Stimulated activated naive CD4-positive, alpha-beta T cell treated with Interleukin-2 at 50 U/mL for 16 hours (primary cell): ENCODE measurements at regions not wholly inside any gene's neighbourhood (a gene's known extent, or its start where the extent isn't known, plus 50 kb on each side); places are given as distances from the start of the nearest gene placed in this dataset.

ENCODE experiments used
- DNase-seq: peaks from one replicate; lab custom pipeline; 2025; lab: John Stamatoyannopoulos, UW

DNA sequence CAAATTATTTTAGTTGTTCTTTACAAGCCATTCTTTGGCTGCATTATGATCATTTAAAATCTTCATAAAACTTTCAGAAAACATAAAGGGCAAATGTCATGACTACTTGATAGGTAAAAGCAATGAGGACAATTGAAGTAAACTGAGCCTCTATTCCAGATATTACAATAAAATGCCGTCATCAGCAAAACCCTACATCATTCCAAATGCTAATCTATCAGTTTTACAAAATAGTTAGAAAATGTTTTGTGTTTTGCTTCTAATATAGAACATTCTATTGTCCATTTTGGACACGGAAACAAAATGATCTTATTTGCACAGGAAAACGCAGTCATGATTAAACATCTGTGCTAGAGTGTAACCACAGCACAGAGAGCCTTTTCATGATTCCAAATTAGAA is 1330.6 kb upstream of the ADGRL3 start:
- no peak for DNase-seq

- DNase-seq, result no peak
Observed at GRCh38 chr4:59881632-59882031, 1318.5 kb upstream of the ADGRL3 start.

DNA sequence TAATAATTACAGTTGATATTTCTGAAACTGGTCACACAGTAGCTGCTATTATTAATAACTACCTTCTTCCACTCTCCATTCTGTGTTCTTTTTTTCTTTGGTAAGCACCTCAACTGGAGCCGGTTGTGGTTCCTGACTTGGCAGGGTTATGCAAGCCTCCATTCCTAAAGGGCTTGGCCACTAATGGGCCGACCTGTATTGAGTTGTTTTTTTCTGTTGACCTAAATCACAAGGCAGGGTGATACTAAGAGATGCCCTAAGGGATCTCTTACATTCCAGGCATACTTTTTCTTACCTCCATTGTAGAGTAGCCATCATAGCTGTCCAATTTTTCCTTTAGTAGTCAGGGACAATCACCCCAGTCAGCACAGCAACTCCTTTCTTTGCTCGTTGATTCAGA is 1295.8 kb upstream of the ADGRL3 start:
- no peak for DNase-seq

- no peak for DNase-seq
Observed at GRCh38 chr4:59920416-59920815, 1279.7 kb upstream of the ADGRL3 start.

GRCh38 chr4:59925290-59925689 is 1274.8 kb upstream of the ADGRL3 start:
- no peak for DNase-seq

GRCh38 chr4:59936566-59936965 is 1263.6 kb upstream of the ADGRL3 start:
- DNase-seq, result no peak

DNA sequence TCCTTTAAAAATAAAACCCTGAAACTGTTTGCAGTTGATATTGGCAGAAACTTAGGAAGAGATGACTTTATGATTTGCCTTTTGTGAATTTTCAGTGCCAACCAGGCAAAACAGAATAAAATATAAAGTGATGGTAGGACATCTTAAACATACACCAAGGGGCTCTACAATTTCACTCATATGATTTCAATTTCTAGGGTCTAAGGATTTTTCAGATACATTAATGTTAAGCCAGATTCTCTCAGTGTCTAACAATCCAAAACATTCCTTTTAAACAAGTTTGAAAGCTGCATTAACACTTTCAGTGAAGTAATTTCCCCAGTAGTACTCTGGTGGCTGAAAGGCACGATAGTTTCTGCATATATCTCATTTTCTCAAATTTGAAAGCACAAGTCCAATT is 1262.0 kb upstream of the ADGRL3 start:
- DNase-seq, result no peak

GRCh38 chr4:59945277-59945676 is 1254.8 kb upstream of the ADGRL3 start:
- no peak for DNase-seq

DNA sequence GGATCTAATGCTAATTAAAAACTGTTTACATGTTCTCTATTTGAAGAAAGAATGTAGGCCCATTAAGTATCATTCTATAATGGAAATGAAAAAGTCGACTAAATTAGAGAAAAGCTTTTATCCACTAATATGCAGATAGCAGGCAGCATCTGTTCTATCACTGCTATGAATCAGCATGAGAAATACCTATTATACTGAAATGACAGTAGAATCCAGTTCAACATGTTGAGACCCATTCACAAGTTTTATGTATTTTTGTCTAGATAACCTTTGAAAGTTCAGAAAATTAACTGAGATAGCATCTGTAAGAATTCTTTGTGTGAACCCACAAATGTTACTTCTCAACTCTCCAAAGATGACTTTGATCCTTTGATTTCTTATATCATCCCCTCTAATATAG is 1254.4 kb upstream of the ADGRL3 start:
- no peak for DNase-seq

DNA sequence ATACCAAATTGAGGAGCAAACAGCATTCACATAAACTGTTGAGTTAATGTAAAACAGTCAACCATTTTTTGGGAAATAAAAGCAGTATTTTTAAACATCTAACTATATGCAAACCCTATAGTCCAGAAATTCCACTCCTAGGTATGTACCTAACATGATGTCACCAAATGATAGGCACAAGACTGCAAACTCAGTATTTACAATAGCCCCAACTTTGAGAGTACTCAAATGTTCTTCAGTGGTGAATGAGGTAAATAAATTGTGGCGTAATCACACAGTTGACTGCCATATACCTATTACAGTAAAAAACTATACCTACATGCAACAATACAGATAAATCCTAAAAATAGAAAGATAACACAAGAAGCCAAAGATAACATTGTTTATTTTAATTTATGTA is 1243.8 kb upstream of the ADGRL3 start:
- no peak for DNase-seq

- no peak for DNase-seq
Observed at GRCh38 chr4:59960143-59960542, 1240.0 kb upstream of the ADGRL3 start.

DNA sequence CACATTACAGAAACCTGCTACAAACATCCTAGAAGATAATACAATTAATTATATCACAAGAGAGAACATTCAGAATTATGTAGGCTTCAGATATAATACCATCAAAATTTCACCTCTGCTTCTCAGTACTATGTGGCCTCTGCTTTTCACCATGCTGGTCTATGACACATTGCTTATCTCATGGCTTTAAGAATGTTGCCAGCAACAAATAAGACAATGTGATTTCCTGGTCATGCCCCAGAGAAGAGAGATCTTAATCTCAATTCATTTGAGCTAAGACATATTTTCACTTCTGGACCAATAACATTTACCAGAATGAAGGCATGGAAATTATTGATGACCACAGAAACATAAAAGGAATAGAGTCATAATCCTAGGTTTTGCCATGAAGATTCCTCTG is 1233.4 kb upstream of the ADGRL3 start:
- DNase-seq, result no peak

- DNase-seq, result no peak
Observed at GRCh38 chr4:59968796-59969195, 1231.3 kb upstream of the ADGRL3 start.

GRCh38 chr4:59969909-59970308 is 1230.2 kb upstream of the ADGRL3 start:
- DNase-seq, result no peak

GRCh38 chr4:59971952-59972351 is 1228.2 kb upstream of the ADGRL3 start:
- no peak for DNase-seq

DNA sequence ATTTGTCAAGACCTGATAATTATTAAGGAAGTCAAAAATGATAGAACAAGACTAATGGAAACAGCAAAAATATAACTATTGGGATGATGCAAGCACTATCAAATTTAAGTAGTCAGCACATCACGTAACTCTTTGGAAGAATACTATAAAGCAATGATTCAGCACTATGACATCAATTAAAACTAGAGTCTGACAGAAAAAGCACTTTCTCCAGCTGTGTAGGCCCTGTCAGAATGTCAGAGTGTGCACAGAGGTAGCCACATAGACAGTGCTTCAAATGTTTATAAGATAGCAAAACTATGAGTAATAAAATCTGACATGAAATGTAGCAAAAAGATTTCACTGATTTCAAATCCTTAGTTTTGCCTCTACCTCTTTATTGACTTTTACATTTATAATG is 1226.6 kb upstream of the ADGRL3 start:
- DNase-seq, result no peak

DNA sequence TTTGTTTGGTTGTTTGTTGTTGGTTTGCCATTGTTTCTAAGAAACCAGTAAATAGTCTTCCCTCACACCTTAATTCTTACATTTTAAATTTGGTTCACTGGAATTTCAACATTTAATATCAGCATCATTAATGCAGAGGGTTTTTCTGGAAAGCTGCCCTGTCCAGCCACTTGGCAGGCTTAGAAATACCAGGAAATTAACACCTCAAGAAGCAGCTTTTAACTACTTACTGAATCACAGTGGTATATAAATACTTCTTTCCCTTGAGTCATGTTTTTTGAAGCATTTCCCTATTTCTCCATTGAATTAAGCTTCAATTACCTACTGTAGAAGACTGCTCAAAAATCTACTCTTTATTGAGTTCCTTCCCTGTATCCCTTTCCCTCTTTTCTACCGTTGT is 1221.1 kb upstream of the ADGRL3 start:
- no peak for DNase-seq

GRCh38 chr4:59983852-59984251 is 1216.3 kb upstream of the ADGRL3 start:
- DNase-seq, result no peak

DNA sequence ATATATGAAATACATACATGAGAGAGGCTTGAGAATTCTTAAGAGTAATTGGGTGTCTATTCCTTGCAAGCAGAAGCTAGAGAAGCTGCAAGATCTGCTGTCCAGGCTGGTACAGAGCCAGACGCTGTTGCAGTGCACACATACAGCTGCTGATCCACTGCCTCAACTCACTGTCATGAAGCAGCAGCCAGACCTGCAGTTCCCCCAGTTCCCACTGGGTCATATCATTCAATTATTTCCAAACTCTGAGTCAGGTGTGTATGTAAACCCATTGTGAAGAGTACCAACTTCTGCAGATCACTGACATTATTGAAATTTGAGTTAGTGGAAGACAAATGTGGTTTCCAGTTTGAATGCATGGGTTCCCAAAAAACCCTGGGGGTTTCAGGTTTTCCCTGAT is 1212.8 kb upstream of the ADGRL3 start:
- DNase-seq, result no peak

DNA sequence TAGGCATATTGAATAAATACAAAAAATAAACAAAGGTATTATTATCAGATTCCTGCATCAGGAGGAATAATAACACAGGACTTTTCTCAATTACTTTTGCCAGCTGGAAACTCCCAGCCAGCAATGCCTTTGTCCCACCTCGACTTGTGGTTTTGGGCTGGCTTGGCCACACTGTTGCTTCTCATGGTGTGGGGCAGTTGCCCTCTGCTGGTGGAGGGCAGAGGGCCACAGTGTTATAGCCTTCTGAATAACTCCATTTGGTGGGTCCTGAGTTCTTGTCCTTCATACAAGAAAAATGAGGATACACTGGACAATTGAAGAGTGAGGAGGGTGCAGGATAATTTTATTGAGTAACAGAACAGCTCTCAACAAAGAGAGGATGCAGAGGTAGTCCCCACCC is 1206.0 kb upstream of the ADGRL3 start:
- no peak for DNase-seq

GRCh38 chr4:60002603-60003337 is 1197.4 kb upstream of the ADGRL3 start:
- no peak for DNase-seq

DNA sequence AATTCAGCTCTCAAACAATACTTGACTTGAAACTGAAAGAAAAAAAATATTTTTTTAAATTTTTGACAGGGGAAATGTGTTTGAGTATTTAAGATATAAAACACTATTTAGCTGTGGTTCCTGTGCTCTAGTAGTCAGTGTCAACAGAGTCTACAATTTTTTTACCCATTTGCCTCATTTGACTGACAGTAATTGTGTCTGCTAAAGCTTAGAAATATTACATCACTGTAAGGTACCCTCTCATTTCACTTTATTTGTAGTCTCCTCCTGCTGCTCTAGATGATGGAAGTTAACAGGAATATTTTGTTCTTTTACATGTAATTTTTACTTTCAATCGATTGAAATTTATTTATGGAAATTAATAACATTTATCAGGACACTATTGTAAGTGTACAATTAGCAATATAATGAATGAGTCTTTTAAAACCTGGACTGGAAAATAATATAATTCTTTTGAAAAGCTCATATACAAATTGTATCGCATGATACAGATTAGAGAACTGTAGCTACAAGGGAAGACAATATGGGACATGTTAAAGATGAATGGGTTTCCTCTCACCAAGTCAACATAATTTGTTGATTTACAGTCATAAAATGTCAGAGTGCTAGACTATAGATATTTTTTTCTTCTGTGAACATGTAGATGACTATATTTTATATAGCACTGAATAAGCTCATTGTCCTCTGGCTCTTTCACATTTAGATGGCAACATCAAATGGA is 1186.5 kb upstream of the ADGRL3 start:
- no peak for DNase-seq

- DNase-seq, result no peak
Observed at GRCh38 chr4:60016971-60017370, 1183.2 kb upstream of the ADGRL3 start.

- DNase-seq, result no peak
Observed at GRCh38 chr4:60019180-60019579, 1180.9 kb upstream of the ADGRL3 start.
